ENCODE measurements at regions not wholly inside any gene's neighbourhood (a gene's known extent, or its start where the extent isn't known, plus 50 kb on each side); places are given as distances from the start of the nearest gene placed in this dataset.
"Not testable (repeated sequence)": the region's sequence is repeated elsewhere in the genome, so short reads cannot be mapped to it uniquely, and the experiment has no call there.

GRCh38 chr5:92081958-92082712 lies 699.0 kb upstream of the ARRDC3 start:
- no peak for DNase-seq (ENCODE audit: low read depth in 2 of 2)

GRCh38 chr5:92070786-92071185 lies 687.7 kb upstream of the ARRDC3 start:
- DNase-seq (ENCODE audit: low read depth in 2 of 2) = no peak

- no peak for DNase-seq (ENCODE audit: low read depth in 2 of 2)
Observed at GRCh38 chr5:92064993-92065392, 681.9 kb upstream of the ARRDC3 start.

DNA sequence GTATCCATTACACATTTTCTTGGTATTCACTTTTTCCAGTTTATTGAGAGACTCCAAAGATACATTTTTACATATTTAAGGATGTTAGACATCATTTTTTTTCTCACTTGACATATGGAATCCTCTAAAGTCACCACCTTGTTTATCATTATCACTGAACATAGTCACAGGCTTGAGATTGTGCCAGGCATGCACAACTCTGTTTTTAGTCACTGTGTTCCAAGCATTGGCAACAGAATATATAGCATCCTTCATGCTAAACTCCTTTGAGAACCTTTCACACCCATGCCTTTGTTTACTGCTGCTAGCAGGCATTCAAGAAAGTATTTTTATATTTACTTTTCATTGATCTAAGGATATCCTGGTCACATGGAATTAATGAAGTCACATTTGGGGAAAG lies 668.6 kb upstream of the ARRDC3 start:
- DNase-seq (ENCODE audit: low read depth in 2 of 2) = no peak

DNA sequence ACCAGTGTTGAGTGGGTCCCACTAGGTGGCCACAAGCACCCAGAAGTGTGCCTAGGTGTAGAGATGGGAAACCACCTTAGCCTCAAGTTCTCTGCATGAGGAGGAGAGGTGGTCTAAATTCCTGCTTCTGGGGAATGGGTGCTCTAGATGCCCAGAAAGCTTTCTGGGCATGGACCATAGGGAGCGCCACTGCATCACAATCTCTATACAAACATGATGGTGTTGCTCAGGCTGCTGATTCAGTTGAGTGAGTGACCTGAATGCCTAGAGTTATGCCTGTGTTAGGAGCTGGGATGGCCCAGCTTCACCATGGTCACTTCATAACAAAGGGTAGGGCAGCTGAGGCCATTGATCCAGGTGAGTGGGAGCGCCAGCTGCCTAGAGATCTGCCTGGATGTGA lies 667.9 kb upstream of the ARRDC3 start:
- no peak for DNase-seq (ENCODE audit: low read depth in 2 of 2)

- no peak for DNase-seq (ENCODE audit: low read depth in 2 of 2)
Observed at GRCh38 chr5:92041911-92042660, 659.0 kb upstream of the ARRDC3 start.

DNA sequence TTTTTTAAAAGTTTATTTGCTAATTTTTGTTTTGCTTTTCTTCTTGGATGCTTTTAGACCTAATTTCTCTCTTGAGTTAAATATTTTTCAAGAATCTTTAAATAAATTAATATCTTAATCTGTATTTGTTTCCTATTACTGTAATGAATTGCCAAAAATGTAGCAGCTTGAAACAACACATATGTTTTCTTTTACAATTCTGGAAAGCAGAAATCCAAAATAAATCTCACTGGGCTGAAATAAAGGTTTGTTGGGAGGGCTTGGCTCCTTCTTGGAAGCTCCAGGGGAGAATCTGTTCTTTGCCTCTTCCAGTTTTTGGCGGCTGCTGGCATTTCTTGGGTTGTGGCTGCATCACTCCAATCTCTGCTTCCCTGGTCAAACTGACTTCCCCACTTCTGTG lies 658.1 kb upstream of the ARRDC3 start:
- DNase-seq (ENCODE audit: low read depth in 2 of 2) = no peak

DNA sequence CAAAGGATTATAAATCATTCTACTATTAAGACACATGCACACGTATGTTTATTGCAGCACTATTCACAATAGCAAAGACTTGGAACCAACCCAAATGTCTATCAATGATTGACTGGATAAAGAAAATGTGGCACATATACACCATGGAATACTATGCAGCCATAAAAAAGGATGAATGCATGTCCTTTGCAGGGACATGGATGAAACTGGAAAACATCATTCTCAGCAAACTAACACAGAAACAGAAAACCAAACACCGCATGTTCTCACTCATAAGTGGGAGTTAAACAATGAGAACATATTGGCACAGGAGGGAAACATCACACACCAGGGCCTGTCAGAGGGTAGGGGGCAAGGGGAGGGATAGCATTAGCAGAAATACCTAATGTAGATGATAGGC lies 646.7 kb upstream of the ARRDC3 start:
- not testable (repeated sequence) for DNase-seq (ENCODE audit: low read depth in 2 of 2)

DNA sequence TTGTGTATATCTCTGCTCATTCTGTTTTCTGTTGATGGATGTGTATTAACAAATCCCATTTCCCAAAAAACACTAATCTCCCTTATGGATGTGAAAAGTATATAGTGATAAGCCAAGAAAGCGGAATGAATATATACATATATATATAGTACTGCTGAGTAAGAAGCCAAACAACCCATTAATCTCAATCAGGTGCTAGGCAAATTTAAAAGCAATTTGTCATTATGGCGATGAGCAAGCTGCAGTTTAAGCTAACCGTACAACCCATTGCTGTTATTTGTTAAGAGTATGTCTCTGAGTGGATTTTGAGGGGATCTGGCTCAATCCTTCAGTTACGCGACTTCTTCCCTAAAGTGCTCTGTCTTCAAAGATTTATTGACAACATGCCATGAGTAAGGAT lies 640.4 kb upstream of the ARRDC3 start:
- DNase-seq (ENCODE audit: low read depth in 2 of 2) = no peak

- no peak for DNase-seq (ENCODE audit: low read depth in 2 of 2)
Observed at GRCh38 chr5:92023141-92023471, 640.0 kb upstream of the ARRDC3 start.

GRCh38 chr5:92022415-92023140 lies 639.5 kb upstream of the ARRDC3 start:
- no peak for DNase-seq (ENCODE audit: low read depth in 2 of 2)

- peak in 1 of 2 donors; percentile 0 for DNase-seq (ENCODE audit: low read depth in 2 of 2)
Observed at GRCh38 chr5:92019376-92019990, 636.4 kb upstream of the ARRDC3 start.

DNA sequence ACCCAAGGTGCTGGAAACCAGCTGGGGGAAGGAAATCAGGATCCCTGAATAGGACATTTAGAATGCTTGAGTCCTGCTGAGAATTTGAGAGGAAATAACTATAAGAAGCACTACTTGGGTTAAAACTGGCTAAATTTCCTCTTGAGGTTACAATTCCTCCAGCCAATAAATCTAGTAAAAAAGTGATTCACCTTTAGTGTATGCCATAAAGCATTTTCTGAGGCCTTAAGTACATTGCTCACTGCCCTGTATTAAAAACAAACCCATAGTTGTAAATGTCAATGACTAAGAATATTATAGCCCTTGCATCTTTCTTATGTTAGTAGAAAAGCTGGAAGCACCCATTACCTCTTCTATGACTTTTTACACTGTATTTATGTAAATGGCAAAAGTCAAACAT lies 634.7 kb upstream of the ARRDC3 start:
- DNase-seq (ENCODE audit: low read depth in 2 of 2) = no peak

- not testable (repeated sequence) for DNase-seq (ENCODE audit: low read depth in 2 of 2)
Observed at GRCh38 chr5:92011845-92012244, 628.7 kb upstream of the ARRDC3 start.

- no peak for DNase-seq (ENCODE audit: low read depth in 2 of 2)
Observed at GRCh38 chr5:92003806-92004205, 620.7 kb upstream of the ARRDC3 start.

- DNase-seq (ENCODE audit: low read depth in 2 of 2) = no peak
Observed at GRCh38 chr5:92002721-92003274, 619.7 kb upstream of the ARRDC3 start.

GRCh38 chr5:91998774-91999173 lies 615.7 kb upstream of the ARRDC3 start:
- DNase-seq (ENCODE audit: low read depth in 2 of 2) = no peak

DNA sequence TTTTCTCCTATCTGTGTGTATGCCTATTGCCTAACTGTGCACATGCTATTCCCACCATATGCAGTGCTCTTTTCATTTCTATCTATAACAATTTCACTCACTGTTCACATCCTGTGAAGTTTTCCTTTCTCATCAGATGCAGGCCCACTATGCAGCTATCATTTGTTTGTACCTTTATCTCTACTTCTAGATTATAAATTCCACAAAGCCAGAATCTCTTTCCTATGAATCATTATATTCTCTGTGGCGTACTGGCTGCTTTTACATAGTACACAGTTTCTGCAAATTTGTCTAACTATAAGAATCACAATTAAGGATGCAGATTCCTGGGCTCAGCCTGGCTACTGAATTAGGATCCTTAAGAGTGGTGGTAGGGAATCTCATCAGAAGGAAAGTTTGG lies 600.8 kb upstream of the ARRDC3 start:
- no peak for DNase-seq (ENCODE audit: low read depth in 2 of 2)

- no peak for DNase-seq (ENCODE audit: low read depth in 2 of 2)
Observed at GRCh38 chr5:91978221-91978882, 595.2 kb upstream of the ARRDC3 start.

DNA sequence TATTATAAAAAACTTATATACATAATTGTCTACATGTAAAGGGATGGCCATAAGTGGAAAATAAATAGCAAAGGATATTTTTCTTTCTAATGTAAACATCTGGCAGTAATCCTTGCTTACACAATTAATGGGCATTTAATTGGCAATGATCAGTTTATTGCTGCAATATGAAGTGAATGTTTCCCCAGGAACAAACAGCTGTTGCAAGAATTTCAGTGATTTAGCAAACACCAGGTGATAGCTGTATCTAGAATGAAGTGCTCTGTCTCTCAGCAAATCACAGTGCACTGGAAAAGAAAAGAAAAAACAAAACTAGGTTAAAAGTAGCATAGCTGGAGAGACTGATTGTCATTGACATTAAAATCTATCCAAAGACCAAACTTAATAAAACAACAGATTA lies 594.5 kb upstream of the ARRDC3 start:
- DNase-seq (ENCODE audit: low read depth in 2 of 2) = no peak

DNA sequence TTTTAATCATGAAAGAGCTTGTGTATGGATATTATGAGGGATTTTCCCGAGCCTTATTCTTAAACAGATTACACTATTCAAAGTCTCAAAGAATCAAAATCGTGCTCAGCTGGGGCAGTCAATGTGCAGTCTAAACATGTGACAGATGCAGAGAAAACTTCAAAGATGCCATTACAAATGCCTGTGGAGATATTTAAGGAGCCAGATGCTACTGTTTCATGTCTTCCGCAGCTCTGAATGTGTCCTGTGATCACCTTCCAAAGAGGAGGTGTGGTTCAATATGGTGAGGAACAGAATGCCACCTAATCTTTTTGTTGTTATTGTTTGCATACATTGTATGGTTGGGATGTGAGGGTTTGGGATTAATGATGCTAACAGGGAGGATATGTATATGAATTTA lies 593.3 kb upstream of the ARRDC3 start:
- DNase-seq (ENCODE audit: low read depth in 2 of 2) = no peak
